HepG2 (cell line): ENCODE measurements at regions not wholly inside any gene's neighbourhood (a gene's known extent, or its start where the extent isn't known, plus 50 kb on each side); places are given as distances from the start of the nearest gene placed in this dataset.

ENCODE experiments used
- ATAC-seq: fragments of 200-7000 bp; cut with Tn5 transposase; 3 replicates; pipeline ENCODE4 v1.9.1; 2020; ENCODE audit warnings: mild to moderate bottlenecking, moderate library complexity
- BruUV-seq: library from RNA; stranded (reverse); fragments of 400-500 nt; replicated peaks from 2 replicates; lab custom pipeline; 2021; lab: Mats Ljungman, UMichigan
- CTCF ChIA-PET: fragments of 300-600 bp; formaldehyde crosslinking; extraction: SDS; loops from one replicate; lab custom pipeline; 2021; ENCODE audit warnings: low total read pairs, inconsistent platforms, low intra/inter-chr PET ratio; lab: Yijun Ruan, JAX
- POLR2A ChIA-PET: fragments of 350-600 bp; sonication (Branson Sonifier 250); formaldehyde crosslinking; loops from one replicate; lab custom pipeline; 2020; ENCODE audit warnings: antibody characterized with exemption, inconsistent platforms; lab: Yijun Ruan, JAX
- DNase-seq: peaks from one replicate; pipeline ENCODE4 v3.0.0-alpha.2; 2015; ENCODE audit warnings: low spot score
- FAIRE-seq: peaks from 3 replicates; lab custom pipeline; 2011; peaks lifted over from hg19 to GRCh38; lab: Jason Lieb, UNC
- H2AFZ ChIP-seq: one replicate; pipeline ENCODE4 v1.6.1; 2011; ENCODE audit warnings: low read length, inconsistent platforms
- H3K27ac ChIP-seq: fragments of 300-600 bp; 3 replicates; pipeline ENCODE4 v1.8.0; 2011; ENCODE audit warnings: mixed run types, mild to moderate bottlenecking, mixed read lengths, low read length, inconsistent platforms; ENCODE audit not compliant: insufficient read depth; ENCODE audit errors: extremely low read length
- H3K27me3 ChIP-seq, 2 experiments: fragments of 200-600 bp in 1 of 2; 2 replicates in 1 of 2; 3 replicates in 1 of 2; pipeline versions ENCODE4 v1.6.0 to v1.8.0; 2011; ENCODE audit warnings: low read length in 2 of 2, mild to moderate bottlenecking in 2 of 2, moderate library complexity in 2 of 2, inconsistent platforms in 1 of 2; ENCODE audit not compliant: insufficient read depth in 2 of 2, control insufficient read depth in 1 of 2
- H3K36me3 ChIP-seq, 2 experiments: fragments of 200-600 bp in 1 of 2; replicated peaks in 1 of 2; 2 replicates in 1 of 2; 3 replicates in 1 of 2; pipeline versions ENCODE4 v1.5.1 to v1.8.0; 2011; ENCODE audit warnings: low read length in 2 of 2, inconsistent platforms in 1 of 2; ENCODE audit not compliant: insufficient read depth in 2 of 2, control insufficient read depth in 1 of 2
- H3K4me1 ChIP-seq: 2 replicates; pipeline ENCODE4 v1.5.1; 2012; ENCODE audit warnings: low read length, inconsistent platforms; ENCODE audit not compliant: insufficient read depth
- H3K4me2 ChIP-seq: 2 replicates; pipeline ENCODE4 v1.6.0; 2011; ENCODE audit warnings: low read depth, low read length, inconsistent platforms
- H3K4me3 ChIP-seq, 3 experiments: fragments of 200-600 bp in 1 of 3; sonication (generic), shearing (Covaris generic) in 1 of 3; replicated peaks in 1 of 3; 2 replicates each; pipeline ENCODE4 v1.5.1; 2011 to 2016; ENCODE audit warnings: low read length in 3 of 3, inconsistent platforms in 2 of 3, low read depth in 2 of 3, mild to moderate bottlenecking in 2 of 3, control low read depth in 1 of 3, mixed read lengths in 1 of 3; ENCODE audit not compliant: insufficient read depth in 1 of 3
- H3K79me2 ChIP-seq: one replicate; pipeline ENCODE4 v1.6.1; 2011; ENCODE audit warnings: low read length, inconsistent platforms; ENCODE audit not compliant: insufficient read depth
- H3K9ac ChIP-seq: 2 replicates; pipeline ENCODE4 v1.6.0; 2011; ENCODE audit warnings: mild to moderate bottlenecking, low read depth, low read length, inconsistent platforms; ENCODE audit not compliant: insufficient read depth
- H3K9me3 ChIP-seq: 2 replicates; pipeline ENCODE4 v1.5.1; 2012; ENCODE audit warnings: mild to moderate bottlenecking, low read length
- H4K20me1 ChIP-seq: 2 replicates; pipeline ENCODE4 v1.6.0; 2011; ENCODE audit warnings: inconsistent platforms, mild to moderate bottlenecking, low read length, moderate library complexity; ENCODE audit not compliant: insufficient read depth
- CEBPB ChIP-seq: IDR thresholded peaks from 2 replicates; pipeline ENCODE4 v1.6.1; 2011; ENCODE audit warnings: low read depth, low read length, improper control_type of control experiment, borderline replicate concordance
- DNMT3B ChIP-seq: conservative IDR thresholded peaks from 2 replicates; pipeline ENCODE4 v1.6.1; 2016; ENCODE audit warnings: missing biosample characterization, control low read depth
- MTA3 ChIP-seq: sonication (generic); formaldehyde crosslinking; IDR thresholded peaks from 2 replicates; pipeline ENCODE4 v1.4.0; 2020; ENCODE audit warnings: missing genetic modification reagents
- MXD3 ChIP-seq: IDR thresholded peaks from 2 replicates; pipeline ENCODE4 v1.6.1; 2016; ENCODE audit warnings: mild to moderate bottlenecking, missing biosample characterization, missing genetic modification reagents
- NFIC ChIP-seq: IDR thresholded peaks from 2 replicates; pipeline ENCODE4 v1.6.1; 2012; ENCODE audit warnings: mild to moderate bottlenecking, low read length, inconsistent platforms
- PLRG1 ChIP-seq: fragments of 450-650 bp; conservative IDR thresholded peaks from 2 replicates; pipeline ENCODE4 v1.6.1; 2016
- SIX4 ChIP-seq: sonication (generic); formaldehyde crosslinking; IDR thresholded peaks from 2 replicates; pipeline ENCODE4 v1.4.0; 2020; ENCODE audit warnings: missing genetic modification reagents
- SKIL ChIP-seq: sonication (generic); formaldehyde crosslinking; IDR thresholded peaks from 2 replicates; pipeline ENCODE4 v1.8.0; 2022; ENCODE audit warnings: missing genetic modification reagents, mild to moderate bottlenecking, moderate library complexity, borderline replicate concordance
- SNAPC2 ChIP-seq: sonication (generic); formaldehyde crosslinking; IDR thresholded peaks from 2 replicates; pipeline ENCODE4 v1.8.1; 2022; ENCODE audit warnings: mild to moderate bottlenecking, missing genetic modification reagents
- SP5 ChIP-seq: IDR thresholded peaks from 2 replicates; pipeline ENCODE4 v1.6.1; 2016; ENCODE audit warnings: low read depth, borderline replicate concordance
- TBX3 ChIP-seq: fragments of 450-650 bp; IDR thresholded peaks from 2 replicates; pipeline ENCODE4 v1.6.1; 2017; ENCODE audit warnings: antibody characterized with exemption, mild to moderate bottlenecking, inconsistent platforms, borderline replicate concordance
- ZFP41 ChIP-seq: sonication (generic); formaldehyde crosslinking; IDR thresholded peaks from 2 replicates; pipeline ENCODE4 v1.4.0; 2020; ENCODE audit warnings: mild to moderate bottlenecking, missing genetic modification reagents, borderline replicate concordance
- ZFX ChIP-seq: sonication (generic); formaldehyde crosslinking; IDR thresholded peaks from 2 replicates; pipeline ENCODE4 v1.4.0; 2020; ENCODE audit warnings: mild to moderate bottlenecking, low read depth, missing genetic modification reagents, moderate library complexity
- ZIK1 ChIP-seq: sonication (generic); formaldehyde crosslinking; IDR thresholded peaks from 2 replicates; pipeline ENCODE4 v1.5.0; 2020; ENCODE audit warnings: mild to moderate bottlenecking, low read depth, missing genetic modification reagents, borderline replicate concordance
- ZNF138 ChIP-seq: sonication (generic); formaldehyde crosslinking; IDR thresholded peaks from 2 replicates; pipeline ENCODE4 v1.5.0; 2020; ENCODE audit warnings: mild to moderate bottlenecking, low read depth, missing genetic modification reagents
- ZNF263 ChIP-seq: sonication (generic); formaldehyde crosslinking; IDR thresholded peaks from 2 replicates; pipeline ENCODE4 v1.4.0; 2020; ENCODE audit warnings: missing genetic modification reagents
- WGBS: methylation state at CpG from one replicate; pipeline ENCODE4 v1.1.6; 2017; ENCODE audit warnings: low lambda C conversion rate; 5-methylcytosine and 5-hydroxymethylcytosine counted together
- in situ Hi-C: cut with HindIII; loops from 2 replicates; pipeline ENCODE4 v1.10.0; 2017; ENCODE audit warnings: low pct_unique_long_range_greater_than_20kb; ENCODE audit not compliant: extremely low pct_ligation_motif_present
- intact Hi-C: fragments of 100-400 bp; cut with micrococcal nuclease; formaldehyde crosslinking; loops from one replicate; pipeline ENCODE4 v1.10.0; 2022; ENCODE audit not compliant: unreplicated experiment

- no peaks in the 10 kb centered on the region for H3K79me2 ChIP-seq
- intact Hi-C loops: no loop called here
- POLR2A ChIA-PET: no interaction called here
- DNase-seq (no peak), FAIRE-seq (no peak)
- H3K4me3 ChIP-seq: no peak overlapping the region
- WGBS: 0% methylated on average over 1 of the region's 1 CpG
- no peaks in the 10 kb centered on the region for H3K9me3 ChIP-seq
- in situ Hi-C loops: no loop called here
- no peaks in the 10 kb centered on the region for H3K36me3 ChIP-seq
- TF ChIP-seq MTA3 (CRISPR knock-in tag) (no peak), PLRG1 (no peak), MXD3 (CRISPR knock-in tag) (no peak), CEBPB (no peak), ZFX (no peak), ZFP41 (CRISPR knock-in tag) (no peak), ZNF138 (no peak), NFIC (no peak), SNAPC2 (CRISPR knock-in tag) (no peak), SIX4 (no peak), DNMT3B (CRISPR knock-in tag) (no peak), ZIK1 (no peak), ZNF263 (CRISPR knock-in tag) (no peak), SKIL (no peak), TBX3 (no peak), SP5 (no peak)
- TF ChIP-seq, all 625 proteins: peak for 0
- Histone ChIP-seq H4K20me1 (no peaks in the 10 kb centered on the region), H3K4me1 (no peaks in the 10 kb centered on the region), H3K27ac (no peak overlapping the region), H2AFZ (no peak overlapping the region), H3K4me2 (no peak overlapping the region), H3K27me3 (no peaks in the 10 kb centered on the region), H3K9ac (no peak overlapping the region)
- ATAC-seq: no peak
- BruUV-seq: no TSS peak
- CTCF ChIA-PET: no interaction called here
These were observed 131.1 kb downstream of the PYDC2 start for GRCh38 chr3:191592105-191592504.
